Inferior parietal cortex (tissue), 1 donor: ENCODE measurements at regions not wholly inside any gene's neighbourhood (a gene's known extent, or its start where the extent isn't known, plus 50 kb on each side); places are given as distances from the start of the nearest gene placed in this dataset.

Experiments used
- DNase-seq: peaks from one replicate; pipeline ENCODE4 v3.0.0-alpha.2; 2016; ENCODE audit errors: extremely low spot score

DNA sequence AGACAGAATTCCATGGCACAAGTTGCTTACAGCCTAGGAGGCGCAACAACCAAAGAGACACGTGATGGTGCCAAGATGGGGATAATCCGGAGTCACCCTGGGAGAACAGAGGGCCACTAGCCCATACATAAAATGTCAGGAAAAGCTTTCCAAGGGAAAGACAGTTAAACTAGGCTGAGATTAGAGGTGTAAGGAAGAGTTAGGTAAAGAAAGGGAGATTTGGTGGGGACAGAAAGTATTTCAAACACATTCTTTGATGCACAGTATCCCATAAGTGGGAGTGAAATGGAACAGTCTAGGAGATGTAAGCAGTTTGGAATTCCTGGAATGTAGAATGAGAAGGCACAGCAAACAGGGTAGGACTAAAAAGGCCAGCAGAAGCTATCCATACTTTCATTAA is 860.9 kb upstream of the LCORL start:
- DNase-seq = no peak

DNA sequence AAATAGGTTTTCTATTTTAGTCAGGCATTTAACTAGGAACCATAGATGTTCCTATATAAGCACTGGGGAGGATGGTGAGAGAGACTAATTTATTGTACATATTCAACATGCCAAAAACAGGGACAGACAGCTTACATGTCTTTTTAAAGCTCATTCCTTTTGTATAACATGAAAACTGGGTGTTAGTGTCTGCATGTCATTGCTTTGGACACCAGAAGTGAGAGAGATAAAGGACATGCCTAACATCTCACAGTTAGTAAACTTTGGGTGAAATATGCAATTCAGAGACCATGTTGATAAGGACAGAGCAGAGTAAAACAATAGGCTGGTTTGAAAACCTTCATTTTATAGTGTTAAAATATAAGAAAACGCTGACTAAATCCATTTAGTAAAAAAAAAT is 860.0 kb upstream of the LCORL start:
- no peak for DNase-seq

- no peak for DNase-seq
Observed at GRCh38 chr4:18880871-18881270, 859.3 kb upstream of the LCORL start.

DNA sequence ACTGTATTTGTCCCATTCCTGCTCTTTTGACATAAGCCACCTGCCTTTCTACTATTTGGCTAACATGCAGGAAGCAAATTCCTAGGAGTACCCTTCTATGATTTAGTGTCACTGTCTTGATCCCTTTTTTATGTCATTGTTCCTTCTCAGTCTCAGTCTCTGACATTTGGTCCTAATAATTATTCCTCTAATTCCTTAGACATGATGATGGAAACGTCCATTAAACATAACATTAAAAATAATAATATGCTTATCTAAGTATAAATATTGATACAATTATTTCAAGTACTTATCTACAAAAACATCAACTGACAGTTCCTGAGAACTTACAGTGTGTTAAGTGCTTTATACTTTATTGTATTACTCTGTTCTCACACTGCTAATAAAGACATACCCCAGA is 857.0 kb upstream of the LCORL start:
- no peak for DNase-seq

DNA sequence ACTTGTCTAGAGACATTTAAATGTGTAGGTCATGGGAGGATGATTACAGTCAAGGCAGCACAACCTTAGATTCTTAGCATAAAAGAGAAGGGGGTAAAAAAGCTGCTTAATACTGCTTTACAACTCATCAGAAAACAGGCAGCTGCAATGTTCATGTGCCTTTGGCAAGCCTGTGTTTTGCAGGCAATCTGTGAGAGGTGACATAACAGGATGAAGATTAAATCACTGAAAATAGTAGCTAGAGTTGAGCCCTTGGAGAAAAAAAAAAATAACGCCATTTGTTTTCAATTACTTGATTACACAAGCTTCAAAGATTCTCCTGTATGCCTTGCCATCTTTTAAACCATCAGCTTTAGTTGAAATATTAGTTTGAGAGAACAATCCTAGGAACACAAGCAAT is 847.6 kb upstream of the LCORL start:
- DNase-seq = no peak

- DNase-seq = no peak
Observed at GRCh38 chr4:18860836-18861530, 839.4 kb upstream of the LCORL start.

DNA sequence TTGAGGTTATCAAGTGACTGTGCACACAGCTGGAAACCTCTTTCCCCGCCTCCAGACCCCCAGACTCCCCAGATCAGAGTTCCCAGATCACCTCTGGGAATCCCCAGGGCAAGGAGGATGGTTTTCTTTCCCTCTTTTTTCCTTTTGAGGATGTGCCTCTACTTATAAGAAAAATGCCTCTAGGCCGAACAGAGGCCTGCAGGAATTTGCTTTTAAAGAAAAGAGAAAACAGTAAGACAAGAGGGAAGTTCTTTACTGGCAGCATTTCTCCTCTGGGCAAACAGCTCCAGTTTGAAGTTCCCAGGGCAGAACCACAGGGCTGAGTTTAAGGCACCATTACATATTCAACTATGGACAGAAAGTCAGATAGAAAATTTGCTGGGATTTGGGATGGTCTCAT is 837.9 kb upstream of the LCORL start:
- no peak for DNase-seq

GRCh38 chr4:18858229-18858922 is 836.8 kb upstream of the LCORL start:
- no peak for DNase-seq

DNA sequence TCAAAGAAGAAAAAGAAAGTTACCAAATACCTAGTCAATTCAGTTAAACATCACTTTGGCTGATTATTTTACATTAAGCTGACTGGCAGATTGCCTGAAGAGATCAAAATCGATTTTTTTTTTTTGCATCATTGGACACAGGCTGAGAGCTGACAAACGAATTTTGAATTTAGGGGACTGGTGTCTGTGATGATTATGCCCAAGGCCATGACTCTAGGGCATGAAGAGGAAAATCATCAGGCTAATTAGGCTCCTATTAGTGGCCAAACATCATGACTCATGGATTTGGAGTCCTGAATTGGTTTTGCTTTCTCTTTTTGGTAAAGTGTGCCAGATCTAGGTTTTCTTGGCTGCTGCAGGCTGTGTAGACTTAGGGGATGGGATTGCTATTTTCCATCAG is 829.3 kb upstream of the LCORL start:
- DNase-seq = no peak

DNA sequence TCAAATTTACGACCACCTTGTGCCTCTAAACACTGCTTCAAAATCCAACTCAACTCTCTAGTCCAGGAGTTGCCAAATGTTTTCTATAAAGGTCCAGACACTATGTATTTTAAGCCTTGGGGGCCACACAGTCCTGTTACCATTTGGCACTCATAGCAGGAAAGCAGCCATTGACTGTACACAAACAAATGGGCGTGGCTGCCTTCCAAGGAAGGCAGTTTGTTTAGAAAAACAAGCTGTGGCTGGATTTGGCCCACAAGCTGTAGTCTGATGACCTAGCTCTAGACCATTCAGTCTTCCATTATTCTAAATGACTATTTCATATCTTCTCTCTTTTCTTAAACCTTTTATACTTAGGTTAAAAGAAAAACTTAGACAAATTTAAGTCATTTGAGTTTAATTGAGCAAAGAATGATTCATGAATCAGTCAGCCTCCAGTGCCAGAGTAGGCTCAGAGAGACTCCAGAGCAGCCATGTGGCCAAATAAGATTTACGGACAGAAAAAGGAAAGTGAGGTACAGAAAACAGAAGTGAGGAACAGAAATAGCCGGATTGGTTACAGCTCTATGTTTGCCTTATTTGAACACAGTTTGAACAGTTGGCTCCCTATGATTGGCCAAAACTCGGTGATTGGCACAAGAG is 825.8 kb upstream of the LCORL start:
- no peak for DNase-seq

DNA sequence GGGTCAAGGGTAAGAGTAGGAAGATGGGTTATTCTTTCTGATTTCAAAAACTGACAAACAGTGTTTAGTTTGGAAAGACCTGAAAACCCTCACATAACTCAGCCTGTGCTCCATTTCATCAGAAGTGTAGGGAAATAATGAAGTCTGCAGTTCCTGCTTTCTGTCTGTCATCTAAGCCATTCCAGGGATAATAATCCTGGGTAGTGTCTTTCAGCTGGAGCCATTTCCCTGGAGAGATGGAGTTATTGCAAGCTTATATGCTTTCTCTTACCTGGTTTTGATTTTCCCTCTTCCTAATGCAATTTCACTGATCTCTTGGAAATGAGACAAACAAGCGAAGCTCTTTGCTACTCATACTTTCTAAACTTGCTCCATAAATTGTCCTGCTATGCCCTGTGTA is 824.8 kb upstream of the LCORL start:
- no peak for DNase-seq

GRCh38 chr4:18844726-18845125 is 823.2 kb upstream of the LCORL start:
- no peak for DNase-seq

DNA sequence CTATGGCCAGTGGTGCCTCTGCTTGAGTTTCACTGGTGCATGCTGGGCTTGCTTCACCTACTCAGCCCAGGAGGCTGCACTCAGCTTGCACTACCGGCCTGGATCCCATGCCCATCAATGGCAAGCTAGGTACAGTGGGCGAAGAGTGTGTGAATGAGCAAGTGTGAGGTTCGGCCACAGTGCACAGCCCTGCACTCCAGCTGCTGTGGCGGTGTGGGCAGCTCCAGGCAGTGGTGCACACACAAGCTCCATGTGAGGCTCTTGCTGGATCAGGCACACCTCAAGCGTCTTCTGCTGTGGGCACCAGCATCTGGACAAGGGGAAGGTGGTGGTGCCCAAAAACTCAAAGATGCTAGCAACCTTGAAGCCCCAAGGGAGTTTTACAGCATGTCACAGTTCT is 820.9 kb upstream of the LCORL start:
- DNase-seq = no peak

- no peak for DNase-seq
Observed at GRCh38 chr4:18840481-18840880, 818.9 kb upstream of the LCORL start.

DNA sequence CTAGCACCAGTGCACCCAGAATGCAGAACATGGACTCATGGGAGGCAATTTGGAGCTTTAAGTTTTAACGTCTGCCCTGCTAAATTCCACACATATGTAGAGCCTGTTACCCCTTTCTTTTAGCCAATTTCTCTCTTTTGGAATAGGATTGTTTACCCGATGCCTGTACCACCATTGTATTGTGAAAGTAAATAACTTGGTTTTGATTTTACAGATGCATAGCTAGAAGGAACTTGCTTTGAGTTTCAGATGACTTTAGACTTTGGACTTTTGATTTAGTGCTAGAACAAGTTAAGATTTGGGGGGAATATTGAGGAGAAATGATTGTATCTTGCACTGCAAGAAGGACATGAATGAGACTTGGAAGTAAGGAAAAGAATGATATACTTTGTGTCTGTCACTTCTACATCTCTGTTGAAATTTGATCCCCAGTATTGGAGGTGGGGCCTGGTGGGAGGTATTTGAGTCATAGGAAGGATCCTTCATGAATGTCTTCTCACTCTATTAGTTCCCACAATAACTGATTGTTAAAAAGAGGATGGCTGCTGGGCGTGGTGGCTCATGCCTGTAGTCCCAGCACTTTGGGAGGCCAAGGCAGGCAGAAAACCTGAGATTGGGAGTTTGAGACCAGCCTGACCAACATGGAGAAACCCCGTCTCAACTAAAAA is 794.8 kb upstream of the LCORL start:
- no peak for DNase-seq

DNA sequence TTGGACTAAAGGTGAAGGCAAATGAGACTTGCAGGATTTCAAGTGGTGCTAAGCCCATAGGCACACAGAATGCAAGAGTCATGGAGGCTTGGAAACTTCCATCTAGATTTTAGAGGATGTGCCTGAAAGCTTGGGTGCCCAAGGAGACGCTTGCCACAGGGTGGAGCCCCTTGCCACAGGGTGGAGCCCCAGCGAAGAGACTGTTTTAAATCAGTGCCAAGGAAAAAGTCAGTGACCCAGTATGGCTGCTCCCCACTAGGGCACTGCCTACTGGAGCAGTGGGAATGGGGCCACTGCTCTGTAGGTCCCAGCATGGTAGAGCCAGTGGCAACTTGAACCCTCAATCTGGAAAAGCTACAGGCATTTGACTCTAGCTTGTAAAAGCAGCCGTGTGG is 794.2 kb upstream of the LCORL start:
- no peak for DNase-seq

- DNase-seq = no peak
Observed at GRCh38 chr4:18815081-18815778, 793.7 kb upstream of the LCORL start.

- no peak for DNase-seq
Observed at GRCh38 chr4:18813771-18814170, 792.2 kb upstream of the LCORL start.

DNA sequence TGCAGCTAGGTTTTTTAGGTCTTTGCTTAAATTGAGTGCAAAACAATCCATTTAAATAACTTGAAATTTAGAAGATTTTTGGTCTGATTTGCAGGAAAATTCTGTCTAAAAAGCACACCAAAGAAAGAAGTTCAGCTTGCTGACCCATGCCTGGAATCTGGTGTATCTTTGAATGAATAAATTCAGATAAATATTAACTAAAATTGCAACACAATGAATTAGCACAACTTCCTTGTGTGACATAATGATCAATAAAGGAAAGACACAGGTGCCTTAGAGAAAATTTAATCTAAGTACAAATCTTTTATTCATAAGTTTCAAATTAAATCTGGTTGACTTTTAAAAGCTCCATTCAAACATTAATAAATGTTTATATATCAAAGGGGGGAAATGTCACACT is 791.5 kb upstream of the LCORL start:
- no peak for DNase-seq

- no peak for DNase-seq
Observed at GRCh38 chr4:18803781-18804180, 782.2 kb upstream of the LCORL start.

GRCh38 chr4:18798123-18798522 is 776.6 kb upstream of the LCORL start:
- no peak for DNase-seq

GRCh38 chr4:18795794-18796193 is 774.2 kb upstream of the LCORL start:
- no peak for DNase-seq
